ENCODE measurements at regions not wholly inside any gene's neighbourhood (a gene's known extent, or its start where the extent isn't known, plus 50 kb on each side); places are given as distances from the start of the nearest gene placed in this dataset.

DNA sequence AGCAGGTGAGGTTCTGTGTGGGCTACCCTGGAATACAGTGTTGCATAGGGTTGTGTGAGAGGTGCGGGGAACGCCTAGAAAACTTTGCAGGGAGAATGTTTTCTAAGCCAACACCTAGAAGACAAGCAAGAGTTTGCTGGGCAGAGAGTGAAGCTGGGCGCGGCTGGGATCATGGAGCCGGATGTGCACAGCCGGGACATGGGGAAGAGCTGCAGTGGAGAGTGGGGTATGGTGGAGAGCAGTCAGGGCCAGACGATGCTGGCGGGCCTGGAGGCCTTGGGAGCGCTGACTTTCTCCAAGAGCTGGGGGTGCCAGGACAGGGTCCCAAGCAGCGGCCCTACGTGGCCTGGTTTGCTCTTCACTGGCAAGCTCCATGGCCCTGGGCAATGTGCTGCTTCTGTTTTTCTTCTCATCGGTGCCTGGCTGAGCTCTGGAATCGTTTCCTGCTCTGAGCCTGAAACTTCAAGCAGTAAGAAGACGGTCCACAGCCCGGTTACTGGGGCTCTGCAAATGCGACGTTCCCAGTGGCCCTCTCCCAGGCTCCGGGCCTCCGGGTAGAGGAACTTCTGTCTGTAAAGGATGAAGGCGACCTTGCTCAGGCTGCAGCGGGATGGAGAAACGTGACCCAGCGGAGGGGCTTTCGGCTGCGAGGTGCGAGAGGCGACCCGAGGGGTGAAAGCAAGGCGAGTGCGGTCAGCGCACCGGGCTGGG lies 51.9 kb upstream of the CD34 start:
- ChIA-PET POLR2A (interaction anchor here (0.9 to 1.7 kb wide), 9 partner anchors 9 to 281 kb away, joined by 3 to 10 read pairs (median 5); partner anchors contain the start of gene PLXNA2), CTCF (interaction anchor here (0.6 to 1.9 kb wide), 29 partner anchors 9 to 326 kb away, joined by 3 to 29 read pairs (median 4); no protein-coding TSS in a partner anchor)
- DNase-seq (ENCODE audit: extremely low spot score) = peak; percentile 15
- TF ChIP-seq BHLHE40 (IDR thresholded peaks at IDR 0.05; ENCODE audit: borderline replicate concordance) (no peak), CTBP1 (IDR thresholded peaks at IDR 0.05; ENCODE audit: borderline replicate concordance) (no peak), NFRKB (IDR thresholded peaks at IDR 0.05) (no peak), ZNF384 (IDR thresholded peaks at IDR 0.05) (no peak), ARNT (IDR thresholded peaks at IDR 0.05) (no peak), HDGF (IDR thresholded peaks at IDR 0.05; ENCODE audit: borderline replicate concordance) (no peak), TARDBP (IDR thresholded peaks at IDR 0.05) (no peak), FOXM1 (IDR thresholded peaks at IDR 0.05; ENCODE audit: borderline replicate concordance) (no peak)

Measured in HEK293T (cell line).